Memory B cell (primary cell): ENCODE measurements at regions not wholly inside any gene's neighbourhood (a gene's known extent, or its start where the extent isn't known, plus 50 kb on each side); places are given as distances from the start of the nearest gene placed in this dataset.

Source experiments
- ATAC-seq: fragments of 150-1000 bp; cut with Tn5 transposase; 2 replicates; pipeline ENCODE4 v1.10.0; 2021; ENCODE audit warnings: low read depth, mild to moderate bottlenecking, moderate library complexity
- DNase-seq, 2 donors: peaks; one replicate each; pipeline ENCODE4 v3.0.0; 2022; ENCODE audit warnings: low spot score in 2 of 2
- H3K27ac Mint-ChIP-seq: one replicate; pipeline ENCODE4 v1.8.0; 2022; ENCODE audit warnings: mild to moderate bottlenecking, moderate library complexity, mixed read lengths
- H3K27me3 Mint-ChIP-seq: one replicate; pipeline ENCODE4 v1.8.0; 2022; ENCODE audit warnings: mixed read lengths
- H3K36me3 Mint-ChIP-seq: one replicate; pipeline ENCODE4 v1.8.0; 2022; ENCODE audit warnings: mild to moderate bottlenecking, mixed read lengths
- H3K4me1 Mint-ChIP-seq: one replicate; pipeline ENCODE4 v1.8.0; 2022; ENCODE audit warnings: mixed read lengths
- H3K4me3 Mint-ChIP-seq: one replicate; pipeline ENCODE4 v1.8.0; 2022; ENCODE audit warnings: mild to moderate bottlenecking, moderate library complexity, mixed read lengths
- H3K9me3 Mint-ChIP-seq: one replicate; pipeline ENCODE4 v1.8.0; 2022; ENCODE audit warnings: mixed read lengths

GRCh38 chr11:29538339-29539036 is 478.3 kb downstream of the KCNA4 start:
- no peak overlapping the region for H3K4me3 Mint-ChIP-seq
- peaks cover 1% of the 10 kb centered on the region for H3K9me3 Mint-ChIP-seq
- no peaks in the 10 kb centered on the region for H3K36me3 Mint-ChIP-seq
- H3K27ac Mint-ChIP-seq: no peak overlapping the region
- DNase-seq: no peak
- ATAC-seq: no peak
- no peaks in the 10 kb centered on the region for H3K4me1 Mint-ChIP-seq
- H3K27me3 Mint-ChIP-seq: no peaks in the 10 kb centered on the region

- Mint-ChIP-seq H3K9me3 (no peaks in the 10 kb centered on the region), H3K4me3 (no peak overlapping the region), H3K27me3 (no peaks in the 10 kb centered on the region), H3K4me1 (no peaks in the 10 kb centered on the region), H3K36me3 (no peaks in the 10 kb centered on the region), H3K27ac (no peak overlapping the region)
- no peak for DNase-seq
- no peak for ATAC-seq
These were observed 482.0 kb downstream of the KCNA4 start for GRCh38 chr11:29534836-29535235.

DNA sequence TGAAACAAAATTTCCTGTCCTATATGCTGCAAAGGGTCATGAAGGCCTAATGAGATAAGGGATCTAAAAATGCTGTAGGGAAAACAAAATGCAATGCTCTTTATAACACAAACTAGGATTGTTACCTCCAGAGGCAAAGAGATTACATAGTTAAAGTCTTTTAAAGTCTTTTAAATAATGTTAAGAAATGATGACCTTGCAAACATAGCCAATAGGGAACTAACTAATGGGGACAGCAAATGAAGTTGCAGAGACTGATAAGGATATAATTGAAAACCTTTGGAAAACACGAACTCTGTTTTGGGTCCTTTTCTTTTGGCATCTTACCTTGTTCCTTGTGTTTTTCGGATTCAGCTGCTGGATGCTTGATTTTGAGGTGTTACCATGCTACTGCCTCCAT is 485.9 kb downstream of the KCNA4 start:
- no peak overlapping the region for H3K27ac Mint-ChIP-seq
- H3K27me3 Mint-ChIP-seq: no peaks in the 10 kb centered on the region
- H3K4me3 Mint-ChIP-seq: no peak overlapping the region
- ATAC-seq: no peak
- H3K9me3 Mint-ChIP-seq: peaks cover 6% of the 10 kb centered on the region
- no peak for DNase-seq
- no peaks in the 10 kb centered on the region for H3K36me3 Mint-ChIP-seq
- no peaks in the 10 kb centered on the region for H3K4me1 Mint-ChIP-seq

GRCh38 chr11:29527391-29527936 is 489.4 kb downstream of the KCNA4 start:
- ATAC-seq (no peak), DNase-seq (no peak)
- no peaks in the 10 kb centered on the region for H3K4me1 Mint-ChIP-seq
- no peak overlapping the region for H3K27ac Mint-ChIP-seq
- no peaks in the 10 kb centered on the region for H3K27me3 Mint-ChIP-seq
- no peaks in the 10 kb centered on the region for H3K36me3 Mint-ChIP-seq
- no peak overlapping the region for H3K4me3 Mint-ChIP-seq
- H3K9me3 Mint-ChIP-seq: peaks cover 6% of the 10 kb centered on the region

DNA sequence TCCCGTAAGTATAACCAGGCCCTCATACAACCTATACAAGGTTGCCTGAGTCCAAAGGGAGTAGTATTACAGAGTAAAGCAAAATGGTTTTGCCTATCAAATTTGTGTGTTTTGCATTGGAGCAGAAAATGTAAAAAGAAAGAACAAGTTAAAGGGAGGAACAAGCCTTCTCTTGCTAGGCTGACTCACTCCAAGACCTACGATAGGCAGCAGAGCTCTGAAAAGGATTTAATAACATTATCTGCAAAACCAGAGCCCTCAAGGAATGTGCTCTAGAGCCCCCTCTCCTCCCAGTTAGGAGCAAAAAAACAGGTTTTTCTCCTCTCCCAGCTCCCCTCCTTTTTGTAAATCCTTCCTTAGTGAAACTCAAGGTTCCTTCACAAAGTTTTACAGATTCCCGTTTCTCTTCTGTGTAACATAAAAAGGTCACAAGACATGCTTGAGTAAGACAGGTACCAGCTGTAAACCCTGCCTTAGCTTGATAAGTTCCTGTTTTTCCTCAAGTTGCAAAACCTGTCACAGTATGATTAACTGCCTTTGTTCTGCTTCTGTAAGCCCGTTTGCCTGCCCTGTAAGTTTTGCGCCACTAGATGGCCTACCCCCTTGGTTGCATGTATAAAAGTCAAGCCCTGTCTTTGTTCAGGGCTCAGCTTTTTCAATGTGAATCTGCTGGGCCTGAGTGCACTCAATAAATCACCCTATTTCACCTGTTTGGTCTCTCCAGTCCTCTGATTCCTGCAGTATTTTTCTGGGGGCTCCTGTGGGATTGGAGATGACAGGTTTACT is 498.2 kb downstream of the KCNA4 start:
- no peak for ATAC-seq
- no peak for DNase-seq
- Mint-ChIP-seq H3K9me3 (peaks cover 9% of the 10 kb centered on the region), H3K36me3 (no peaks in the 10 kb centered on the region), H3K27me3 (no peaks in the 10 kb centered on the region), H3K4me1 (no peaks in the 10 kb centered on the region), H3K4me3 (no peak overlapping the region), H3K27ac (no peak overlapping the region)

GRCh38 chr11:29511394-29511793 is 505.4 kb downstream of the KCNA4 start:
- no peaks in the 10 kb centered on the region for H3K27me3 Mint-ChIP-seq
- DNase-seq (no peak), ATAC-seq (no peak)
- no peaks in the 10 kb centered on the region for H3K36me3 Mint-ChIP-seq
- H3K9me3 Mint-ChIP-seq: peaks cover 2% of the 10 kb centered on the region
- H3K4me1 Mint-ChIP-seq: no peaks in the 10 kb centered on the region
- no peak overlapping the region for H3K4me3 Mint-ChIP-seq
- no peak overlapping the region for H3K27ac Mint-ChIP-seq

DNA sequence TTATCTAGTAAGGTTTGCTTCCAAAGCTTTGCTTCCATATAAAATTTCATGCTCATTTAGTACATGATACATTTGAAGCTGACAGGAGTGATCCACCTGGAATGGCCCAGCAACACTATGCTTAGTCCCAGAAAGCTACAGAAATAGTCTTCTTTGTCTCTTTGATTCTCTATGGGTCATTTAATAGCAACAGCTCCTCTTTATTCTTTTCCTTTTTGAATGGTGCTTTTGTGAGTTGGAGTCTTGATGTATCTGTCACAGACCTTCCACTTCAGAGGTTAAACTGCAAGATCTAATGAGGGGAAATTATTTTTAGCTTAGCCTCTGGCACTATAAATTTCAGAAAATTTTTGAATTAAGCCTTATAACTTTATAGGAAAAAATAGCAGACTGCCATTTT is 509.5 kb downstream of the KCNA4 start:
- H3K4me3 Mint-ChIP-seq: no peak overlapping the region
- no peaks in the 10 kb centered on the region for H3K27me3 Mint-ChIP-seq
- H3K9me3 Mint-ChIP-seq: no peaks in the 10 kb centered on the region
- no peak for ATAC-seq
- no peaks in the 10 kb centered on the region for H3K4me1 Mint-ChIP-seq
- H3K36me3 Mint-ChIP-seq: no peaks in the 10 kb centered on the region
- H3K27ac Mint-ChIP-seq: no peak overlapping the region
- DNase-seq: no peak

DNA sequence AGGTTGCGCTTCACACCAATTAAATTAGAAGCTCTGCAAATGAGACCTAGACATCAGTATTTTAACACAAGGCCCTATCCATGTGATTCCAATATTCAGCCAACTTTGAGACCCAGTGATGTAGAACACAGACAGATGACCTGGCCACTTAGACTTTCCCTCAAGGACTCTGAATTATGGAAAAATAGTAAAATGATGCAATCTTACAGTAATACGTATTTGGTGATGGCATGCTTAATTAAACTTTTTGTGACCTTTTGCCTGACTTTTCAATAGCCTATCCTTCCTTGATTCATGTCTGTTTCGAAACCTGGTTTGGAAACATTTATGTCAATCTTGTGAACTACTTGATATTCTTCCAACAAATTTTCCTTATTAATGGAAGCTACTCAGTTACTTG is 521.2 kb downstream of the KCNA4 start:
- Mint-ChIP-seq H3K27ac (no peak overlapping the region), H3K27me3 (no peaks in the 10 kb centered on the region)

DNA sequence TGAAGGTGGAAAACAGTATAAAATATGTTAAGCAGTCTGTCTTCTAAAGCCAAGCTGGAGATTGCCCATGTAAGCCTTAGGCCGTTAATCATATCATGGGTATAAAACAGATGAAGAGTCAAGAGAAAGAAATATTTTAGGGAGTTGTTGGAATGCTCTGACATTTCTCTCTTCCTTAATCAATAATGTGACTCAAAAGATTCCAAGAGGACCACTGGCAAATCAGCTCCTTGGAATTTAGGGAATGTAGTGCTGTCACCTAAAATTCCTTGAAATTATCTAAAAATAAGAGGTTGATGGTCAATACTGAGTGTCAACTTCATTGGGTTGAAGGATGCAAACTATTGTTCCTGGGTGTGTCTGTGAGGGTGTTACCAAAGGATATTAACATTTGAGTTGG is 525.9 kb downstream of the KCNA4 start:
- Mint-ChIP-seq H3K4me3 (no peak overlapping the region), H3K27me3 (no peaks in the 10 kb centered on the region), H3K36me3 (no peaks in the 10 kb centered on the region), H3K4me1 (no peaks in the 10 kb centered on the region), H3K27ac (no peak overlapping the region), H3K9me3 (no peaks in the 10 kb centered on the region)
- ATAC-seq: no peak
- DNase-seq: no peak

More for the DNA sequence above, 521.2 kb downstream of the KCNA4 start:
- no peak for ATAC-seq
- Mint-ChIP-seq H3K9me3 (peaks cover 2% of the 10 kb centered on the region), H3K36me3 (no peaks in the 10 kb centered on the region), H3K4me1 (no peaks in the 10 kb centered on the region), H3K4me3 (no peak overlapping the region)
- DNase-seq: no peak

GRCh38 chr11:29486301-29486700 is 530.5 kb downstream of the KCNA4 start:
- no peak for DNase-seq
- Mint-ChIP-seq H3K4me3 (no peak overlapping the region), H3K36me3 (no peaks in the 10 kb centered on the region), H3K4me1 (no peaks in the 10 kb centered on the region), H3K9me3 (peaks cover 4% of the 10 kb centered on the region), H3K27ac (no peak overlapping the region), H3K27me3 (no peaks in the 10 kb centered on the region)
- no peak for ATAC-seq

DNA sequence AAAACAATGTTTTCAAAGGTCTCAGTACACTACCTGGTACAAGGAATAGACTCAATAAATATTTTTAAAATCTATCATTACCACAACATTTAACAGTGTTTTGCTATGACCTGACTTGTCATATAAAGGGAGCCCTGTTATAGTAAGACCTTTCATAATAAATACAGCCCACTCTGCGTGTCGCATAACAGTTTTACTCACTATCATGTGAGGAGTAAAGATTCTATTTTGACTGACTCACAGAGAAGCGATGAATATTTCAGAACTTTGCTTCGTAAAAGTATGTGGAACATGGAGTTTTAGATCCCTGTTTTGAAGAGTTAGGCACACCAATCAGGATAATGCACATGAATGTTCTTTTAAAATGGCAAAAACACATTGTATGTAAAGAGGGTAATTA is 531.2 kb downstream of the KCNA4 start:
- no peak for DNase-seq
- ATAC-seq: no peak
- Mint-ChIP-seq H3K36me3 (no peaks in the 10 kb centered on the region), H3K9me3 (peaks cover 4% of the 10 kb centered on the region), H3K27me3 (no peaks in the 10 kb centered on the region), H3K27ac (no peak overlapping the region), H3K4me1 (no peaks in the 10 kb centered on the region), H3K4me3 (no peak overlapping the region)

GRCh38 chr11:29484548-29484947 is 532.3 kb downstream of the KCNA4 start:
- Mint-ChIP-seq H3K27ac (no peak overlapping the region), H3K36me3 (no peaks in the 10 kb centered on the region)
- ATAC-seq: no peak

DNA sequence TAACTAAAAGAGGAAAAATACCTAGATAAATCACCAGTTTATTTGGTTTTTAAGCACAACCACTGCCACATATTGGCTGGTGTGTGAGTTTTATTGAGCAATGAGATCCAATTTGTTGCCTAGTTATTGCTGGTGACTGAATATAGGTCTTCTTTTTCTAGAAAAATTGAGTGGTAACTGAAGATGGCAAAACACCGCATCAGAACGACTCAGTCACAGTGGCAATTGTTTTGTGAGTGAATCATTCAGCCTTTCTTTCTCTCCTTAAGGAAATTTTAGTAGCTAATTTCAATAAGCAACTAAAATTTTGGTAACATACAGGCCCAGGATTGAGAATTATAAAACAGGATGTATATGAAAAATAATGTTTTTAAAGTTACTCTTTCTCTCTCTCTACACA is 533.0 kb downstream of the KCNA4 start:
- Mint-ChIP-seq H3K27ac (no peak overlapping the region), H3K27me3 (no peaks in the 10 kb centered on the region), H3K9me3 (peaks cover 4% of the 10 kb centered on the region), H3K36me3 (no peaks in the 10 kb centered on the region), H3K4me1 (no peaks in the 10 kb centered on the region), H3K4me3 (no peak overlapping the region)
- DNase-seq (no peak), ATAC-seq (no peak)

More at GRCh38 chr11:29484548-29484947, 532.3 kb downstream of the KCNA4 start:
- Mint-ChIP-seq H3K27me3 (no peaks in the 10 kb centered on the region), H3K4me1 (no peaks in the 10 kb centered on the region), H3K9me3 (peaks cover 4% of the 10 kb centered on the region), H3K4me3 (no peak overlapping the region)
- DNase-seq: no peak

GRCh38 chr11:29482510-29482909 is 534.3 kb downstream of the KCNA4 start:
- Mint-ChIP-seq H3K4me3 (no peak overlapping the region), H3K9me3 (peaks cover 4% of the 10 kb centered on the region), H3K27ac (no peak overlapping the region), H3K27me3 (no peaks in the 10 kb centered on the region), H3K36me3 (no peaks in the 10 kb centered on the region), H3K4me1 (no peaks in the 10 kb centered on the region)
- ATAC-seq (no peak), DNase-seq (no peak)
